ENCODE measurements at regions not wholly inside any gene's neighbourhood (a gene's known extent, or its start where the extent isn't known, plus 50 kb on each side); places are given as distances from the start of the nearest gene placed in this dataset.

GRCh38 chr4:189033801-189034347 lies 894.6 kb downstream of the TRIML1 start:
- TF ChIP-seq CTCF (IDR thresholded peaks at IDR 0.05) (no peak), POLR2A (IDR thresholded peaks at IDR 0.05) (no peak)

Data from thyroid gland (tissue), 4 donors.